NCI-H2227 (cell line): ENCODE measurements at regions not wholly inside any gene's neighbourhood (a gene's known extent, or its start where the extent isn't known, plus 50 kb on each side); places are given as distances from the start of the nearest gene placed in this dataset.
"Not testable (repeated sequence)": the region's sequence is repeated elsewhere in the genome, so short reads cannot be mapped to it uniquely, and the experiment has no call there.

Experiments
- DNase-seq: peaks from one replicate; lab custom pipeline; 2025; ENCODE audit not compliant: unreplicated experiment; lab: John Stamatoyannopoulos, UW

GRCh38 chr7:84880326-84880997, 306.4 kb downstream of the SEMA3D start:
- DNase-seq, result not testable (repeated sequence)

- no peak for DNase-seq
These were observed 307.1 kb downstream of the SEMA3D start for GRCh38 chr7:84879570-84880325.

GRCh38 chr7:84877943-84878570, 308.8 kb downstream of the SEMA3D start:
- no peak for DNase-seq

- DNase-seq, result no peak
These were observed 310.6 kb downstream of the SEMA3D start for GRCh38 chr7:84876061-84876821.

GRCh38 chr7:84865560-84865959, 321.3 kb downstream of the SEMA3D start:
- no peak for DNase-seq

- DNase-seq, result no peak
These were observed 329.5 kb downstream of the SEMA3D start for GRCh38 chr7:84857336-84857735.

- DNase-seq, result no peak
These were observed 331.1 kb downstream of the SEMA3D start for GRCh38 chr7:84855758-84856157.

GRCh38 chr7:84848974-84849372, 337.9 kb downstream of the SEMA3D start:
- not testable (repeated sequence) for DNase-seq

- no peak for DNase-seq
These were observed 338.5 kb downstream of the SEMA3D start for GRCh38 chr7:84848219-84848973.

GRCh38 chr7:84847790-84848189, 339.1 kb downstream of the SEMA3D start:
- no peak for DNase-seq

- DNase-seq, result no peak
These were observed 339.8 kb downstream of the SEMA3D start for GRCh38 chr7:84847038-84847437.

GRCh38 chr7:84845971-84846370, 340.9 kb downstream of the SEMA3D start:
- DNase-seq, result no peak

- no peak for DNase-seq
These were observed 342.1 kb downstream of the SEMA3D start for GRCh38 chr7:84844771-84845170.

- no peak for DNase-seq
These were observed 345.0 kb downstream of the SEMA3D start for GRCh38 chr7:84841809-84842208.

- DNase-seq, result no peak
These were observed 348.0 kb downstream of the SEMA3D start for GRCh38 chr7:84838857-84839256.

GRCh38 chr7:84837405-84837804, 349.5 kb downstream of the SEMA3D start:
- DNase-seq, result no peak

- no peak for DNase-seq
These were observed 357.1 kb downstream of the SEMA3D start for GRCh38 chr7:84829719-84830118.

- no peak for DNase-seq
These were observed 362.7 kb downstream of the SEMA3D start for GRCh38 chr7:84824057-84824651.

- DNase-seq, result no peak
These were observed 363.3 kb downstream of the SEMA3D start for GRCh38 chr7:84823530-84823929.

GRCh38 chr7:84822941-84823510, 363.8 kb downstream of the SEMA3D start:
- no peak for DNase-seq
